GM12865 (cell line): ENCODE measurements at regions not wholly inside any gene's neighbourhood (a gene's known extent, or its start where the extent isn't known, plus 50 kb on each side); places are given as distances from the start of the nearest gene placed in this dataset.

Experiments used
- DNase-seq: peaks from one replicate; pipeline ENCODE4 v3.0.0; 2010; ENCODE audit warnings: low read depth
- H3K4me3 ChIP-seq: 2 replicates; pipeline ENCODE4 v1.5.1; 2011; ENCODE audit warnings: mild to moderate bottlenecking, low read depth, low read length, control low read depth
- CTCF ChIP-seq: IDR thresholded peaks from 2 replicates; pipeline ENCODE4 v1.5.1; 2011; ENCODE audit warnings: low read length, control low read depth, low read depth, inconsistent platforms; ENCODE audit not compliant: insufficient read depth; ENCODE audit errors: missing control alignments

GRCh38 chr1:223445402-223445801, 52.2 kb downstream of the CCDC185 start:
- no peak for TF ChIP-seq CTCF
- no peak overlapping the region for H3K4me3 ChIP-seq
- no peak for DNase-seq

GRCh38 chr1:223453902-223454301, 60.7 kb downstream of the CCDC185 start:
- no peak overlapping the region for H3K4me3 ChIP-seq
- DNase-seq, result no peak

GRCh38 chr1:223454959-223455358, 61.7 kb downstream of the CCDC185 start:
- no peak for DNase-seq
- no peak for TF ChIP-seq CTCF
- H3K4me3 ChIP-seq, result no peak overlapping the region

More at GRCh38 chr1:223453902-223454301, 60.7 kb downstream of the CCDC185 start:
- no peak for TF ChIP-seq CTCF

GRCh38 chr1:223455470-223455869, 62.3 kb downstream of the CCDC185 start:
- DNase-seq, result no peak
- no peak for TF ChIP-seq CTCF
- no peak overlapping the region for H3K4me3 ChIP-seq

GRCh38 chr1:223456747-223457146, 63.5 kb downstream of the CCDC185 start:
- H3K4me3 ChIP-seq, result no peak overlapping the region
- TF ChIP-seq CTCF, result no peak
- no peak for DNase-seq

- DNase-seq, result no peak
- TF ChIP-seq CTCF, result no peak
- H3K4me3 ChIP-seq, result no peak overlapping the region
Observed at GRCh38 chr1:223460566-223461189, 67.5 kb downstream of the CCDC185 start.

GRCh38 chr1:223462047-223462630, 68.9 kb downstream of the CCDC185 start:
- no peak overlapping the region for H3K4me3 ChIP-seq
- no peak for TF ChIP-seq CTCF
- no peak for DNase-seq
